T follicular helper cell (primary cell): ENCODE measurements at regions not wholly inside any gene's neighbourhood (a gene's known extent, or its start where the extent isn't known, plus 50 kb on each side); places are given as distances from the start of the nearest gene placed in this dataset.

Source experiments
- DNase-seq: peaks from one replicate; pipeline ENCODE4 v3.0.0-alpha.2; 2020; ENCODE audit warnings: low read depth

DNA sequence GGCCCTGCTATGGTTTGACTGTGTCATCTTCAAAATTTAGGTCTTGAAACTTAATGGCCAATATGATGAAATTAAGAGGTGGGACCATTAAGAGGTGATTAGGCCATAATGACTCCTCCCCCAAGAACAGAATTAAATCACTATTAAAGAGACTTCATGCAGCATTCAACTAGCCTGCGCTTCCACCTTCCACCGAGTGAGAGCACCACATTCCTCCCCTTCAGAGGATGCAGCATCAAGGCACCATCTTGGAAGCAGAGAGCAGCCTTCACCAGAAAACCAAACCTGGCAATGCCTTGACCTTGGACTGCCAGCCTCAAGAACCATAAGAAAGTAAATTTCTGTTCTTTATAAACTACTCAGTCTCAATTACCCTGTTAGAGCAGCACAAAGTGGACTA, 371.1 kb upstream of the NFE2L3 start:
- DNase-seq = no peak

DNA sequence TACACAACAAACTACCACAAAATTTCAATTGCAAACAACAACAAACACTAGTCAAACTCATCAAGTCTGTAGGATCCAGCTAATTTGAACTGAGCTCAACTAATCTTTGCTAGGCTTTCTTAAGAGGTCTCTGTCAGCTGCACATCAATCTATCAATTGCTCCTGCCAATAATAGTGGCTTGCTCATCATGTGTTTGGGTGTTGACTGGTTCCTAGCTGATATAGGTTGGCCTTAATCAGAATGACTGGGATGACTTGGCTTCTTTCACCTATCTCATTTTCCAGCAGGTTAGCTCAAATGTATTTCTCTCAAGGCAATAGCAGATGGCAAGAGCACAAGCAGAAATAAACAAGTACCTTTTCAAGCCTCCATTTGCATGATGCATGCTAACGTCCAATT, 370.3 kb upstream of the NFE2L3 start:
- DNase-seq = no peak

DNA sequence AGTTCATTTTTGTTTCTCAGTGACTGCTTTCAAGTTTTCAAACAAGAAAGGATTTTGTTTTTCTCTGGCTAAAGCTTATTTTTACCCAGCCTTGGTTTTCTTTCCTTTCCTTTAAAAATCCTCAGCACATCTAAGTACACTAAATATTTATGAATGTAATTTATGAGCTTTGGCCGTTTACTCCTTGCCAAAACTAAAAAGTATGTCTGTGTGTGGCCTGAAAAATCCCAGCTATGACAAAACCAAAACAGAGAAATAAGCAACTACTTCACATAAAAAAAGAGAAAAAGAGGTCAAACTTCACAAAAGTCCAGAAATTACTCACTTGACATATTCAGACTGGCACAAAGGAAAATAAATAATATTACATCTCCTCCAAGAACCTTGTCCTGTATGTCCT, 365.1 kb upstream of the NFE2L3 start:
- DNase-seq = no peak

DNA sequence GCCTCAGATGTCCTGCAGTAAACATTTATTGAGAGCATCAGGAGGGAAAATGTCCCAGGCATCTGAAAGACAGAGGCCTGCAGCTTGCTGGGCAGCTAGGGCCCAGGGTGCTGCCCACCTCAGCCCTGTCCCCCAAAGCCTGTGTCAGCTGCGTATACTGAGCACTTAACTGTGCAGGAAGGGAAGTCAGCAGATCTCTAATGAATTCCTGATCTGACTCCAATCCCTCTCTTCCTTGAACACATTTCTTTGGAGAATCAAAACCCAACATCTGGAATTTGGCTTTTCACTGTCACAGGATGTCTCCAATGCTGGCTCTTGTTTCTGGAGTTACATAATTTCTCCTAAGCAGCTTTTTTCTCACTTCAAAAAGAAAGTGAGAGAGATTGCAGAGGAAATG, 364.7 kb upstream of the NFE2L3 start:
- no peak for DNase-seq

DNA sequence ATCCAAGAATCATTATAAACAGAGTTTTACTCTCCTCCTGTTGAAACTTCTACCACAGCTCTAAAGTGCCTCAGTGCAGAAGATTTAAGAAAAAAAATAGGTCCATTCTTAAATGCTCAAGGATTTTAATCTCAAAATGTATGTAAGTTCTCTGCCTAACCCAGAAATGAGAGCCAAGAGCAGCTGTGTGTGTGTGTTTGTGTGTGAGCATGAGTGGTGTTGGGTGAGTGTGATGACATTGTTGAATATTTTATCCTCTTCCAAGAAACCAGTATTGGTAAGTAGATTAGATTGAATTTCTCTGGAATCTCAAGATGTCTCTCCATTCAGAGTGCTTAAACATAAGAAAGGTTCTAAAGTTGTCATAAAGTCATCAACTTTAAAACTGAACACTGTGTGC, 363.6 kb upstream of the NFE2L3 start:
- DNase-seq = no peak

DNA sequence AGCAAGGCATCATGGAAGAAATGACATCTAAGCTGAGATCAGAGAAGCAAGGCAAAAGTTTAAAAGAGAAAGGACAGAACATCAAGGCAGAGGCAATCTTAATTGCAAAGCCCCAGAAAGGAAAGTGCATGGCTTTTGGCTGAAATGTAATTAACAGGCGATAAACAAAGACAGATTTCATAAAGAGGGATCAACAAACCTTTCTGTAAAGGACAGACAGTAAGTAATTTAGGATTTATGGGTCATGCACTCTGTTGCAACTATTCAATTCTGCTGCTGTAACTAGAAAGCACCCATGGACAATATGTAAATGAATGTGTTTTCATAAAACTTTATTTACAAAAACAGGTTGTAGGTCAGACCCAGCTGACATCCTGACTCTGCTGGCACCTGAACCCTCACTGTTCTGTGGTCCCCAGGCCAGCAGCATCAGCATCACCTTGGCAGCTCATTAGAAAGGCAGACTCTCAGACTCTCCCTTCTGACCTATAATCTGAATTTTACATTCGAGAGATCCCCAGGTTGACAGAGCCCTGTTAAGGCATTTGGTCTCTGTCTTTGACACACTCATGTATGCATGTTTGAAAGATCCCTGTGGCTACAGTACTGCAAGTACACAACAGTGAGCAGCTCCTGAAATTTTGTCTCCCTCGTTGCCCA, 362.9 kb upstream of the NFE2L3 start:
- DNase-seq = no peak

DNA sequence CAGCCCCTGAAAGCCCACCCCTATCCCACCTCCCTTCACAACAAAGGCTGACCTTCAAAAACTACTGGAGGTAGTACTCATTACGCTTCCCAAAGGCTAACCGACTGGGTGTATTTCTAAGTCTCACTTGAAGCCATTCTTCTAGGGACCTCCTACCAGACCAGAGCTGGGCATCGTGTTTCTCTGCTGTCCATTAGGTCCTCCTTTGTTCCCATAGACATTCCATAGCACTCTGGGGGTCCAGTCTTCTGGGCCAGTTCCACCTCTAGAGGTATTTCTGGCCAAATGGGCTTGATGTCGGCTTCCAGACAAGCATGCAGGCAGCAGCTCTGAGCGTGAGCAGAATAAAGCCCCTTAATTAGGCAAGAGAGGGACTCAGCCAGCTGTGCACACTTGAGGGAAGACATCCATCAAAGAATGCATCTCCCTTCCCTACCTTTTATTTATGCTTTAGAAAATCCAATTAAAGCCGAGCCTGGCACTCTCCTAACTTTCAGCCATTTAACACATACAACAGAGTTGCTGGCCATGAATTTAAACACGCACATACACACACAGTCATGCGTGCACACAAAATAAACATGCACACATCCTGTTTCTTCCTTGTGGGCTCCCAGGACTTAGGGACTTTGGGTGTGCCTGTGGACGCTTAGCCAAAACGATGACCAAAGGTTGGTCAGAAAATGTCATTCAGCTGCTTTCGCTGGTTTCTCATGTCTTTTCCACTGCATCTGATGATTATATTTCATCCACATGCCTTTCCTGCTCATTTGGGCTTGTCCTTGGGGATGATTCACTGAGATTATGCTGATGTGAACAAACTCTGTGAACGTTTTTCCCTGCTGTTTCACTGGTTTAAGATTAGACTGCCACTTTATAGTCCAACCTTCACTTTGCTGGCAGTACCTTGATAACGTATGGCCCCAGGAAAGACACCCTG, 362.0 kb upstream of the NFE2L3 start:
- no peak for DNase-seq

DNA sequence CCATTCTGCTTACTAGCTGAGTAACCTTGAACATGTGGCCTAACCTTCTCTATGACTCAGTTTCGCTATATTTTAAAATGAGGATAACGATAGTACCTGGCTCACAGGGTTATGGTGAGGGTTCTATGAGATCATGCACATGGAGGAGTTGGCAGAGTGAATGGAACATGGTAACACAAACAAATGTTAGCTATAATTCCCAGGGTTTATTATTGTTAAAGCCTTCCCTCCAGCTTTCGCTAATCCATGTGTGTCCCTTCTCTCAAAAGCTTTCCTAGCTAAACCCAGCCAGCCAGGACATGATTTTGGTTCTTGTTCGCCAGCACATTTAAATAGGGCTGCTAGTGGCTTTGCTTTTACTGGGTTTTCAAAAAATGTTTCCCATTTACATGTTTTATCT, 361.0 kb upstream of the NFE2L3 start:
- no peak for DNase-seq

DNA sequence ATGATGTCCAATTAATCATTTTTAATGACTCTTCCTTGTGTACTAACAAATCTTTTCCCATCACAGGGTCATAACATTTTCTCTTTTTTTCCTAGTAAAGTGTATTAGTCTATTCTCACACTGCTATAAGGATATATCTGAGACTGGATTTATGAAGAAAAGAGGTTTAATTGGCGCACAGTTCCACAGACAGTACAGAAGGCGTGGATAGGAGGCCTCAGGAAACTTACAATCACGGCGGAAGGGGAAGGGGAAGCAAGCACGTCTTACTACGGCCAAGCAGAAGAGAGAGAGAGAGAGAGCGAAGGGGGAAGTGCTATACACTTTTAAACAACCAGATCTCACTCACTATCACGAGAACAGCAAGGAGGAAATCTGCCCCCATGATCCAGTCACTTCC, 359.4 kb upstream of the NFE2L3 start:
- no peak for DNase-seq

DNA sequence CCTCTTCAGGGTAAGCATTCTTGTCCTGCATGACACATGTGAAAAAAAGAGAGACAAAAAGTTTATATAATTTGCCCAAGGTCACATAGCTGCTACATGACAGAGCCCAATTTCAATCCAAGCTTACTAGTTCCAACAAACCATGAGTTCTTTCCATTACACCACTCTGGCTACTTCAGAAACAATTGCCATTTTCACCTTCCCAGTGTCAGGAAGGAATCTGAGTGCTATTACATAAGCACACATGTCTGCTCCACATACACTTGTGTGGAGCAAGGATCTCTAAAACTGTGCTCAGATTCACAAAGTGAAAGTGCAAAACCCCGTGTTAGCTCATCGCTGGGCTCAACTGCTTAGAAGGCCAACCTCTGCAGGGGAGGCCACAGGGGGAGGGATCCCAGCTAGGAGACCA, 356.2 kb upstream of the NFE2L3 start:
- DNase-seq = no peak

DNA sequence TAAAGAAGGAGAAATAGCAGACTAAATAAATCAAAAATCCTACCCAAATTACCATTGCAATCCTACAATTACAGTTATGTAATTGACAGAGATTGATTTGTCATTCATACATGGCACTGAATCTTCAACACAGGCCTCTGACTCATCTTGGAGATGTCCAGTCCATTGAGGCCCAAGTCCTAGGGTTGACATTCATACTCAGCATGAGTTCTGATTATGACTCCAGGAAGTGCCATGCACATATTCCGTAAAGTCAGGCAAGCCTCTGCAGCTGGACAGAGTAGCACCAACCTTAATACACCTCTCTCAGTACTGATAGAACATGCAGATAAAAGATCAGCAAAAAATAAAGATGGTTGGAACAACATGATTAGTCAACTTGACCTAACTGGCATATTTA, 353.7 kb upstream of the NFE2L3 start:
- DNase-seq = no peak

DNA sequence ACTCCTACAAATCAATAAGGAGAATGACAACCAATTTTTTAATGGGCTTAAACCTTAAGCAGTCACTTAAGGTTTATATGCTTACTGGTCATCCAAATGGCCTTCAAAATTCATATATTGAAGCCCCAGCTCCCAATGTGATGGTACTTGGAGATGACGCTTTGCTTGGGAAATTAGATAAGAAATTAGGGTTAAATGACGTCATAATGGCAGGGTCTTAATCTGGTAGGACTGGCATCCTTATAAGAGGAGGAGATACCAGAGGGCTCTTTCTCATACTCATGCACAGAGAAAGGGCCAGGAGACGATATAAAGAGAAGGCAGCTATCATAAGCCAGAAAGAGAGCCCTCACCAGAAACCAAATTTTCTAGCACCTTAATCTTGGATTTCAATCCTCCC, 350.8 kb upstream of the NFE2L3 start:
- no peak for DNase-seq

DNA sequence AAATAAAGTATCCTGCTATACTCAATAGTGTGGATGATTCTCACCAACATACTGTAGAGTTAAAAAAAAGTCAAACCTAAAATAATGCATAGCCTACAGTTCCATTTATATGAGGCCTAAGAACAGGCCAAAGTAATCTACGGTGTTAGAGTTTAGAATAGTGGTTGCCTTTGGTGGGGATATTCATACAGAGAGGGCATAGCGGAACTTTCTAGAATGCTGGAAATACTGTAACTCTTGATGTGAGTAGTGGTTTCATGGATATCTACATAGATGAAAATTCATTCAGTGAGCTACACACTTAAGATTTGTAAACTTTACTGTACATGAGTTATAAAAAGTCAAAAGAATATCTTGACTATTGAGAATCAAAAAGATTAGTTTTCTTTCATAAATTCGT, 349.9 kb upstream of the NFE2L3 start:
- no peak for DNase-seq

DNA sequence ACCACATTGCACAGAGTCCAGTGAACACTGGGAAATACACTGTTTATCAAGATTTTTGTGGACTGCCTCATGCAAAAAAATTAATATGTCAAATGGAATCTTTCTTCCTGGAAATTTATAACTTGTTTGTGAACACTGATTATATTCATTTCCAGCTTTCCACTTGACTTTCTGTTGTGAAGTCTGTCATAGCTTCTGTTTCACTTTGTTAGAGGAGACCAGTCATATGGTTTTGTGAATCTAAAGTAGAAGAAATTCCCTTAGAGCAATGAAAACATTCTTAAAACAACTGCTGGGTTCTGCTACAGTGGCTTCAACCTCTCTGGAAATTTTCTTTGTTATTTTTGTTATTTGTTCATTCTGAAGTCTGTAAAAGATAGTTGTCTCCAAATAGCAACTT, 349.5 kb upstream of the NFE2L3 start:
- DNase-seq = no peak

DNA sequence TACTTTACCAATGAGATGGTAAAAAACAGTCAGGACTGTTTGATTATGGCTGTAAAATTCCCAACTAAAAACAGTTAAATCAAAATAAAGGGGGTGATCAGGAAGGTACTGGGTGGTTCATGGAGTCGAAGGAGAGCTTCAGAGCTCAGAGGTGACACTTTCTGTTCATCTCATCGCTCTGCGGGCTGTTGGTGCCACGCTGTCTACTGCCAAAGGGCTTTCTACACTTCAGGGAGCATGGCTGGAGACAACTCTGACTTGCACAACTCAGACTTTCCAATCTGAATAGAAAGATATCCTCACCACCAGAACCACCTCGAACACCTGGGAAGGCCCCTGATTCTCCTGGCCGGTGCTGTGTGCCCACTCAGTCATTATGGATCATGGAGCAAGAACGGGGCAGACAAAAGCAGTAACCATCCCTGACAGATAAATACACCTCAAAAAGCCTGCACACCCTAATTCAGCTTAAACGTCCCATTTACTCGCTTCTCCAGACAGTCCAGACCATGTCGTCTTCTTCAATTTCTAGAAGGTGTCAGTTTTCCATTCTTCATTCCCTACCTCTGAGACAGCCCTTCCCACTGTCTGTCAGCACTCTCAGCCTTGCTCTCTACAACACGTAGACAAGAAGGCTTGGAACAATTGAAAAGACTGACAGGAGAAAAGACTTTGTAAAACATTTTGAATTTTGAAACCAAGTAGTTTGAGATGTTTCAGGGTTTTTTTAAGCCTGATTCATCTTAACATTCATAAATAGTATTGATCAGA, 348.7 kb upstream of the NFE2L3 start:
- no peak for DNase-seq

DNA sequence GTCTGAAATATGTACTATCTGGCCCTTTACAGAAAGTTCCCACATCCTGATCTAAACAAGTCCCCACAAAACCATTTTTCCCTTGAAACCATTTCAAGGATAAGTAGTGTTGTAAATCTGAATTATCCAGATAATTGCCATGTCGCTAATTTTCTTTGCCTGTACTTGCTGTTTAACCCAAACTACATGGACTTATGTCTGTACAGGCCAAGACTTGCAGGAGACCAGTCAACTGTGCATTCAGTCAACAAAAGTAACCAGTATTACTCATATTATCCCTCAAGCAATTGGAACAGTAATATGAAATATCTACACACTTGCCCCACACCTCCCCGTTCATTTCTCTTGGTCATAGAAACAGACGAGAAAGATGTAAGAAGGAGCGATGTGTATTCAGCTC, 347.8 kb upstream of the NFE2L3 start:
- DNase-seq = no peak

DNA sequence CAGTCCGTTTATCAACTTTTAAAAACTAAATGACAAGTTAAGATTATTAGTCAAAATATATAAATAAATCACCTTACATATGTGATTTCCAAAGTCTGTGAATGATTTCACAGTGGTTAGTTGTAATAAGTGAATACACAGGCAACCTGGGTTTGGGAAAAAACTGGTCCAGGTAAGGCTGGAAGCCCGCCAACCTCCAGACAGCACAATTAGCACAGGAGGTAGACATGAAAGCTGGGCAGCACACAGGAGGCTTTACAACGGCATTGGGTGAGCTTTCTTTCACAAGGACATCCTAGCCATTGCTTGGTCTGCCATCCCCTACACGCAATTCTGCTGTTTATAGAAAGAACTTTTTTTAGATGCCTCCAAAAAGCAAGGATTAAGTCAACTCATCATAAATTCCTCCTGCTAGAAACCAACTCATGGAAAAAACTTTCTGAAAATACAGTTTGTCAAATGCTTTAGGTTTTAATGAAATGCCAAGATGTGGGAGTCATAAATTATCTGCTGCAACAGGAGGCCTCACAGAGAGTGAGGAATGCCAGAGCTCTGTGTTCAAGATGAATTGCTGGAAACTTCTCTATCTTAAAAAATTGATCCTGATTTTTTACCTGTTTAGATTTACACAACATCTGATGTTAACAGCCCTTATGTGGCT, 346.8 kb upstream of the NFE2L3 start:
- no peak for DNase-seq

DNA sequence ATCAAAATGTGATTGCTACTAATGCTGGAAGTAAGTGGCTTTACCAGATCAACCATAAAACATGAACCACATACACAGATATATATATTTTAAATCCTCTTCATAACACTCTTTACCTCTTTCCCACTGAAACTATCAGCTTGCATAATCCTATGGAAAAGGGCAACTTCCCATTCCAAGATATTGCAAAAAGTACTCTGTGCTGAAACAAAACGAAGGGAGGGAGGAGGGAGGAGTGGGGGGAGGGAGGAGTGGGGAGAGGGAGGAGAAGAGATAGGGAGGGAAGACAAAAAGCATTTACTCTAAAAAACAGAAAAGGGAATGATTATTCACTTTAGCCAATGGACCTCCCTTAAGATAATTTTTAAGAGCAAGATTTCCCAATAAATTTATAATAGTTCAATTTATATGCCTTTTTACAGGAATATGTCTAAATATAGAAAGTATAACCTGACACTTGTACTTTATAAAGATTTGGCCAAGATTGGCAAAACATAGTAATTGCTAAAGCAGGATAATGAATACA, 344.8 kb upstream of the NFE2L3 start:
- no peak for DNase-seq

DNA sequence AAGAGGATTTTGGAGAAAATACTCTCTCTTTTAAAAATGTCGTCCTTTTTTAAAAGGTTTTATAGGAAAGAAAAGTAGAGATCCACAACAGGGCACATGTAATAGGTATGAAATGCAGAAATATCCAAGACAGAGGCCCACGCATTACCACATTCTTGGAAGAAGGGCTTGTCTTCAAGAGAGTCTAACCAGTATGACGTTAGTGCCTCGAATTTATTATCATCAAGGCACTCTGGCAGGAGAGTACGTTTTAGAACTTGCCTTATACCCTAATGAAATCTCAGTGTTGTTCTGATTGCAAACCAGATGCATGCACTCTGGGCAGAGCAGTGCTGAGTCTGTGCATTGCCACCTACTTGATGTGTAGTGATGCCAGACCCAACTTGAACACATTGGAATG, 342.6 kb upstream of the NFE2L3 start:
- no peak for DNase-seq

DNA sequence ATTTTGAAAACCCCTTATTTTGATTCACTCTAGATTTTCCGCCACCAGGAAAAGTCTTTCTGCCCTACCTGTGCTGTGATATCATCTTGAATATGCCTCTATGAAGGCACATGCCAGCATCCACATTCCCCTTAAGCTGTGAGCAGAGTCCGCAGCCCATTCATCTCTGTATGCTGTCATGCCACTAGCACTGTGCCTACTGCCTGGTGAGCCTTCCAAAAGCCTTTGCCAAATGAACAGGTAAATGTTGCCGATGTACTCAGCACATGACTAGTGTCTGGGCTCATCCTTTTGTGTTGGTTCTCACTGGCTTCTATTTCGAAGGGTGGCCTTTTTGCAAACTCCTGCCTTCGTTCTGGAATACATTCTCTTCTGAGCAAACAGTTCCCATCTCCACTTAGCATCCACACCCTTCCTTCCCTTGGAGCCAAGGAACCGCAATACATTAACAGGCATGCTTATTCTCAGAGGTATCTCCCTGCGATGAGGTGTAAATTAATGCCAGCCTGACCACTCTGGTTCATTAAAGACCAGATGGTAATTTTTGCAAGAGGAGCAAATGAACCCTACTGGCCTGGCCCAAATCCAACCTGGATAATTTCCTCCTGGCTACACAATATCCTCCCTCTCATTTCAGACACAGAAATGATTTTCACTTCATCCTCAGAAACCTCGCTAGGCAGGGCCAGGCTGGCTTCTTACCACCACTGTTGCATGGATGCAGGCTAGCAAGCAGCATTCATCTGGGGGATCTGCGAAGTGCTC, 339.7 kb upstream of the NFE2L3 start:
- DNase-seq = no peak

DNA sequence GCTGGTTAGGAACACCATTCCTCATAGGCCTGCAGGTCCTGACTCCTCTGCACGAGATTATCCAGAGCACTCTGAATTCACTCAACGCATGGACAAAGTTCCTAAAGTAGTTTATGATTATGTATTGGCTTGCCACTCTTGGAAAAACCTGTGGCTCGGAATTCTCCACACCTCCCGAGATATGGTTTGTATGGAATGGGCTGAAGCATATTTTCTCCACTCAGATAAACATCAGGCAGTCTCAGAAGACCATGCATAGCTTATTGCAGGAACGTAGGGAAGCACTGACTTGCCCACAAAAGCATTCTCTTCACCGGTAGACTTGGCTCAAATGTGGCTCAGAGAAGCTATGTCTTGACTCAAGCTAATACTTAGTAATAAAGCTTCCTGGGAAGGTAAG, 338.6 kb upstream of the NFE2L3 start:
- DNase-seq = no peak
